IMR-90 (cell line): ENCODE measurements at regions not wholly inside any gene's neighbourhood (a gene's known extent, or its start where the extent isn't known, plus 50 kb on each side); places are given as distances from the start of the nearest gene placed in this dataset.

Source experiments
- ATAC-seq: fragments of 200-7000 bp; cut with Tn5 transposase; 2 replicates; pipeline ENCODE4 v1.9.1; 2020; ENCODE audit warnings: low read depth, mild to moderate bottlenecking, moderate library complexity
- BruUV-seq: library from RNA; stranded (reverse); fragments of 400-500 nt; replicated peaks from 2 replicates; lab custom pipeline; 2021; lab: Mats Ljungman, UMichigan
- CTCF ChIA-PET: fragments of 300-600 bp; formaldehyde crosslinking; extraction: SDS; loops from one replicate; lab custom pipeline; 2021; ENCODE audit warnings: antibody characterized with exemption; lab: Yijun Ruan, JAX
- POLR2A ChIA-PET: fragments of 300-600 bp; sonication (Branson Sonifier 250); formaldehyde crosslinking; loops from one replicate; lab custom pipeline; 2022; ENCODE audit warnings: antibody characterized with exemption; ENCODE audit not compliant: unreplicated experiment; lab: Charles Lee
- DNase-seq: peaks from one replicate; pipeline ENCODE4 v3.0.0; 2013
- H2AFZ ChIP-seq: replicated peaks from 2 replicates; pipeline ENCODE3; 2013; ENCODE audit warnings: low read length, mild to moderate bottlenecking; ENCODE audit not compliant: poor library complexity
- H2AK5ac ChIP-seq: 2 replicates; pipeline ENCODE4 v1.6.1; 2013; ENCODE audit warnings: low read depth, low read length, inconsistent platforms
- H2AK9ac ChIP-seq: replicated peaks from 2 replicates; pipeline ENCODE3; 2013; ENCODE audit warnings: mild to moderate bottlenecking, low read depth, low read length, moderate library complexity; ENCODE audit not compliant: poor library complexity
- H2BK120ac ChIP-seq: 2 replicates; pipeline ENCODE4 v1.6.1; 2013; ENCODE audit warnings: low read depth, low read length, inconsistent platforms
- H2BK15ac ChIP-seq: 3 replicates; pipeline ENCODE4 v1.6.1; 2013; ENCODE audit warnings: low read depth, low read length, inconsistent platforms
- H2BK20ac ChIP-seq: 2 replicates; pipeline ENCODE4 v1.6.1; 2013; ENCODE audit warnings: low read depth, mild to moderate bottlenecking, inconsistent platforms, low read length, moderate library complexity
- H2BK5ac ChIP-seq: 2 replicates; pipeline ENCODE4 v1.6.1; 2013; ENCODE audit warnings: mild to moderate bottlenecking, low read depth, low read length, inconsistent platforms; ENCODE audit not compliant: poor library complexity, severe bottlenecking
- H3K14ac ChIP-seq: replicated peaks from 2 replicates; pipeline ENCODE4 v1.6.1; 2013; ENCODE audit warnings: low read depth, low read length, inconsistent platforms
- H3K18ac ChIP-seq: 2 replicates; pipeline ENCODE4 v1.6.1; 2013; ENCODE audit warnings: low read depth, low read length, control low read depth
- H3K23ac ChIP-seq: 2 replicates; pipeline ENCODE4 v1.6.1; 2013; ENCODE audit warnings: low read depth, low read length, inconsistent platforms
- H3K27ac ChIP-seq: 2 replicates; pipeline ENCODE4 v1.5.1; 2013; ENCODE audit warnings: mild to moderate bottlenecking, control low read depth, low read length; ENCODE audit not compliant: insufficient read depth
- H3K27me3 ChIP-seq: 2 replicates; pipeline ENCODE4 v1.6.1; 2013; ENCODE audit warnings: low read length; ENCODE audit not compliant: control insufficient read depth, insufficient read depth
- H3K36me3 ChIP-seq: 2 replicates; pipeline ENCODE4 v1.6.1; 2013; ENCODE audit warnings: low read length, mixed read lengths; ENCODE audit not compliant: control insufficient read depth, insufficient read depth
- H3K4ac ChIP-seq: 2 replicates; pipeline ENCODE4 v1.6.1; 2013; ENCODE audit warnings: low read depth, low read length, inconsistent platforms
- H3K4me1 ChIP-seq: 2 replicates; pipeline ENCODE4 v1.6.1; 2013; ENCODE audit warnings: low read length, mixed read lengths; ENCODE audit not compliant: control insufficient read depth, insufficient read depth
- H3K4me2 ChIP-seq: 2 replicates; pipeline ENCODE4 v1.6.1; 2013; ENCODE audit warnings: low read depth, mild to moderate bottlenecking, control low read depth, low read length, moderate library complexity
- H3K4me3 ChIP-seq: 2 replicates; pipeline ENCODE4 v1.5.1; 2013; ENCODE audit warnings: low read depth, mild to moderate bottlenecking, control low read depth, low read length, moderate library complexity; ENCODE audit not compliant: insufficient read depth
- H3K56ac ChIP-seq: 2 replicates; pipeline ENCODE4 v1.6.1; 2013; ENCODE audit warnings: low read length, inconsistent platforms; ENCODE audit not compliant: insufficient read depth; ENCODE audit errors: extremely low read depth
- H3K79me1 ChIP-seq, 2 experiments: 2 replicates each; pipeline ENCODE4 v1.6.1; 2013; ENCODE audit warnings: low read length in 2 of 2, inconsistent platforms in 1 of 2, low read depth in 1 of 2
- H3K9ac ChIP-seq: 2 replicates; pipeline ENCODE4 v1.6.1; 2013; ENCODE audit warnings: low read depth, low read length, control low read depth
- H3K9me1 ChIP-seq: 2 replicates; pipeline ENCODE4 v1.6.1; 2013; ENCODE audit warnings: low read length, inconsistent platforms; ENCODE audit not compliant: insufficient read depth
- H3K9me3 ChIP-seq: 2 replicates; pipeline ENCODE4 v1.6.1; 2013; ENCODE audit warnings: low read length; ENCODE audit not compliant: control insufficient read depth, insufficient read depth
- H4K20me1 ChIP-seq: 2 replicates; pipeline ENCODE4 v1.6.1; 2013; ENCODE audit warnings: low read length, inconsistent platforms; ENCODE audit not compliant: insufficient read depth
- H4K5ac ChIP-seq: 2 replicates; pipeline ENCODE4 v1.6.1; 2013; ENCODE audit warnings: mild to moderate bottlenecking, low read depth, low read length, control low read depth
- H4K8ac ChIP-seq, 2 experiments: 2 replicates each; pipeline ENCODE4 v1.6.1; 2013; ENCODE audit warnings: low read depth in 2 of 2, low read length in 2 of 2, control low read depth in 1 of 2, inconsistent platforms in 1 of 2
- H4K91ac ChIP-seq: 2 replicates; pipeline ENCODE4 v1.6.1; 2013; ENCODE audit warnings: low read depth, low read length, inconsistent platforms; ENCODE audit not compliant: insufficient read depth
- MAFK ChIP-seq: IDR thresholded peaks from 2 replicates; pipeline ENCODE4 v1.6.1; 2012; ENCODE audit warnings: low read depth, low read length, improper control_type of control experiment
- MXI1 ChIP-seq: IDR thresholded peaks from 2 replicates; pipeline ENCODE4 v1.6.1; 2012; ENCODE audit warnings: low read depth, mild to moderate bottlenecking, low read length, moderate library complexity, borderline replicate concordance
- WGBS, 2 experiments: methylation state at CpG; one replicate each; pipeline versions ENCODE4 v1.1.5 to v1.1.7; 2013; ENCODE audit warnings: missing lambda C conversion rate in 2 of 2; ENCODE audit not compliant: insufficient read length in 1 of 2; ENCODE audit errors: extremely low coverage in 2 of 2; 5-methylcytosine and 5-hydroxymethylcytosine counted together
- dilution Hi-C: fragments of 300-500 bp; cut with HindIII; formaldehyde crosslinking; loops from one replicate; pipeline ENCODE4 v1.14.3; 2018; ENCODE audit warnings: low sequenced_read_pairs; ENCODE audit not compliant: unreplicated experiment
- in situ Hi-C: fragments of 300-500 bp; cut with MboI; formaldehyde crosslinking; loops from 3 replicates; pipeline ENCODE4 v1.14.3; 2019; ENCODE audit warnings: low sequenced_read_pairs, inconsistent platforms, mixed read lengths
- intact Hi-C: fragments of 100-400 bp; cut with micrococcal nuclease; formaldehyde crosslinking; loops from 2 replicates; pipeline ENCODE4 v1.10.0; 2022

DNA sequence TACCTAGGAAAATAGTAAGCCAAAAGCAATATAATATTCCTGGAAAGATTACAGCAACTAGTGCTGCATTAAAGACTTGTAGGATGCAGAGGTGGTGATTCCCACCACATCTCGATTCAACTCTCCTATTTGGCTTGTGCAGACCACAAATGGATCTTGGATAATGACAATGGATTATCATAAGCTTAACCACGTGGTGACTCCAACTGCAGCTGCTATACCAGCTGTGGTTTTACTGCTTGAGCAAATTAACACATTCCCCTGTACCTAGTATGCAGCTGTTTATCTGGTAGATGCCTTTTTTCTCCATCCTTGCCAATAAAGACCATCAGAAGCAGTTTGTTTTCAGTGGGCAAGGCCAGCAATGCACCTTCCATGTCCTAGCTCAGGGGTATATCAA lies 542.7 kb upstream of the ADGRL4 start:
- ATAC-seq (no peak), DNase-seq (no peak)
- no peaks in the 10 kb centered on the region for H3K9me3 ChIP-seq
- no peak overlapping the region for H3K4me3 ChIP-seq
- CTCF ChIA-PET = no interaction called here
- H2AFZ ChIP-seq = no peak overlapping the region
- in situ Hi-C loops (no loop called here), intact Hi-C loops (no loop called here), dilution Hi-C loops (no loop called here)
- H3K56ac ChIP-seq = no peak overlapping the region
- H3K27me3 ChIP-seq = no peaks in the 10 kb centered on the region
- H4K8ac ChIP-seq = no peak overlapping the region
- no peak overlapping the region for H2BK5ac ChIP-seq
- H3K36me3 ChIP-seq = no peaks in the 10 kb centered on the region
- no peaks in the 10 kb centered on the region for H3K4me1 ChIP-seq
- H2AK5ac ChIP-seq = no peak overlapping the region
- H3K18ac ChIP-seq = no peak overlapping the region
- no peak overlapping the region for H3K9ac ChIP-seq
- H3K27ac ChIP-seq = no peak overlapping the region
- 33% methylated on average over 1 of the region's 2 CpGs; no CpG with 5 or more reads in 1 of the 2 experiments for WGBS, 2 experiments
- H3K14ac ChIP-seq = no peak overlapping the region
- no peak for TF ChIP-seq MAFK
- TF ChIP-seq MXI1 = no peak
- BruUV-seq = no TSS peak
- POLR2A ChIA-PET = no interaction called here
- H3K4ac ChIP-seq = no peak overlapping the region
- no peak overlapping the region for H3K4me2 ChIP-seq
- H4K5ac ChIP-seq = no peak overlapping the region
- no peak overlapping the region for H2BK20ac ChIP-seq
- no peaks in the 10 kb centered on the region for H3K9me1 ChIP-seq
- H3K23ac ChIP-seq = no peak overlapping the region
- no peak overlapping the region for H4K91ac ChIP-seq
- H2BK120ac ChIP-seq = no peak overlapping the region
- no peaks in the 10 kb centered on the region for H4K20me1 ChIP-seq
- no peak overlapping the region for H2AK9ac ChIP-seq
- no peaks in the 10 kb centered on the region for H3K79me1 ChIP-seq
- no peak overlapping the region for H2BK15ac ChIP-seq
